Nephron progenitor cell (in vitro differentiated cells): ENCODE measurements at regions not wholly inside any gene's neighbourhood (a gene's known extent, or its start where the extent isn't known, plus 50 kb on each side); places are given as distances from the start of the nearest gene placed in this dataset.

Experiments
- DNase-seq: peaks from one replicate; pipeline ENCODE4 v3.0.0; 2021
- H3K27ac Mint-ChIP-seq: 2 replicates; pipeline ENCODE4 v1.8.0; 2021; ENCODE audit warnings: mild to moderate bottlenecking, moderate library complexity, mixed read lengths
- H3K27me3 Mint-ChIP-seq: 2 replicates; pipeline ENCODE4 v1.8.0; 2021; ENCODE audit warnings: mild to moderate bottlenecking, low read depth, mixed read lengths; ENCODE audit not compliant: poor library complexity
- H3K36me3 Mint-ChIP-seq: 2 replicates; pipeline ENCODE4 v1.8.0; 2021; ENCODE audit warnings: low read depth, mixed read lengths
- H3K4me1 Mint-ChIP-seq: 2 replicates; pipeline ENCODE4 v1.8.0; 2021; ENCODE audit warnings: mixed read lengths
- H3K4me3 Mint-ChIP-seq: 2 replicates; pipeline ENCODE4 v1.8.0; 2021; ENCODE audit warnings: mild to moderate bottlenecking, moderate library complexity, mixed read lengths
- H3K9me3 Mint-ChIP-seq: 2 replicates; pipeline ENCODE4 v1.8.0; 2021; ENCODE audit warnings: mild to moderate bottlenecking, moderate library complexity, mixed read lengths
- CTCF ChIP-seq: fragments of 200-600 bp; sonication (generic); IDR thresholded peaks from 2 replicates; pipeline ENCODE4 v1.5.0; 2021; ENCODE audit warnings: antibody characterized with exemption

GRCh38 chr5:96601715-96602244, 60.4 kb upstream of the CAST start:
- peak; percentile 49 for DNase-seq
- H3K4me1 Mint-ChIP-seq, result peaks cover 10% of the 10 kb centered on the region
- peak; percentile 75 for TF ChIP-seq CTCF
- H3K9me3 Mint-ChIP-seq, result no peaks in the 10 kb centered on the region
- no peak overlapping the region for H3K27ac Mint-ChIP-seq
- peaks cover 12% of the 10 kb centered on the region for H3K27me3 Mint-ChIP-seq
- H3K4me3 Mint-ChIP-seq, result no peak overlapping the region
- no peaks in the 10 kb centered on the region for H3K36me3 Mint-ChIP-seq

- TF ChIP-seq CTCF, result no peak
- peaks cover 10% of the 10 kb centered on the region for H3K4me1 Mint-ChIP-seq
- H3K9me3 Mint-ChIP-seq, result no peaks in the 10 kb centered on the region
- no peak overlapping the region for H3K27ac Mint-ChIP-seq
- H3K4me3 Mint-ChIP-seq, result no peak overlapping the region
- no peak for DNase-seq
- peaks cover 12% of the 10 kb centered on the region for H3K27me3 Mint-ChIP-seq
- H3K36me3 Mint-ChIP-seq, result no peaks in the 10 kb centered on the region
Measured at GRCh38 chr5:96602776-96603175, 59.4 kb upstream of the CAST start.

GRCh38 chr5:96605144-96605837, 56.9 kb upstream of the CAST start:
- TF ChIP-seq CTCF, result no peak
- H3K4me1 Mint-ChIP-seq, result peaks cover 10% of the 10 kb centered on the region
- H3K27me3 Mint-ChIP-seq, result peaks cover 5% of the 10 kb centered on the region
- DNase-seq, result no peak
- H3K9me3 Mint-ChIP-seq, result peaks cover 19% of the 10 kb centered on the region
- no peak overlapping the region for H3K4me3 Mint-ChIP-seq
- no peak overlapping the region for H3K27ac Mint-ChIP-seq
- H3K36me3 Mint-ChIP-seq, result peaks cover 4% of the 10 kb centered on the region

GRCh38 chr5:96609369-96609768, 52.8 kb upstream of the CAST start:
- no peak overlapping the region for H3K27ac Mint-ChIP-seq
- DNase-seq, result no peak
- H3K36me3 Mint-ChIP-seq, result peaks cover 4% of the 10 kb centered on the region
- TF ChIP-seq CTCF, result no peak
- no peak overlapping the region for H3K4me3 Mint-ChIP-seq
- peaks cover 11% of the 10 kb centered on the region for H3K27me3 Mint-ChIP-seq
- no peaks in the 10 kb centered on the region for H3K4me1 Mint-ChIP-seq
- peaks cover 22% of the 10 kb centered on the region for H3K9me3 Mint-ChIP-seq

- DNase-seq, result no peak
- Mint-ChIP-seq H3K36me3 (peaks cover 4% of the 10 kb centered on the region), H3K4me3 (no peak overlapping the region), H3K27me3 (peaks cover 13% of the 10 kb centered on the region), H3K4me1 (no peaks in the 10 kb centered on the region), H3K9me3 (peaks cover 22% of the 10 kb centered on the region), H3K27ac (no peak overlapping the region)
- TF ChIP-seq CTCF, result no peak
Measured at GRCh38 chr5:96610747-96611146, 51.4 kb upstream of the CAST start.

- no peak for TF ChIP-seq CTCF
- no peak overlapping the region for H3K4me3 Mint-ChIP-seq
- no peak for DNase-seq
- H3K27ac Mint-ChIP-seq, result no peak overlapping the region
- H3K4me1 Mint-ChIP-seq, result no peaks in the 10 kb centered on the region
- peaks cover 4% of the 10 kb centered on the region for H3K36me3 Mint-ChIP-seq
- H3K27me3 Mint-ChIP-seq, result peaks cover 17% of the 10 kb centered on the region
- H3K9me3 Mint-ChIP-seq, result peaks cover 22% of the 10 kb centered on the region
Measured at GRCh38 chr5:96611946-96612345, 50.2 kb upstream of the CAST start.
